Tibial nerve (tissue), 4 donors: ENCODE measurements at regions not wholly inside any gene's neighbourhood (a gene's known extent, or its start where the extent isn't known, plus 50 kb on each side); places are given as distances from the start of the nearest gene placed in this dataset.
"Not testable (repeated sequence)": the region's sequence is repeated elsewhere in the genome, so short reads cannot be mapped to it uniquely, and the experiment has no call there.

Experiments used
- DNase-seq, 2 donors: peaks; one replicate each; pipeline ENCODE4 v3.0.0-alpha.2; 2019; ENCODE audit warnings: low spot score in 2 of 2
- H3K27ac ChIP-seq, 4 donors: fragments of 200-600 bp; sonication (generic) in 3 of 4; one replicate each; pipeline ENCODE4 v1.5.1; 2017 to 2019; ENCODE audit warnings: mild to moderate bottlenecking in 1 of 4
- H3K27me3 ChIP-seq, 2 donors: fragments of 200-600 bp; sonication (generic) in 1 of 2; one replicate each; pipeline versions ENCODE4 v1.5.1 to v1.6.0; 2017 to 2019
- H3K36me3 ChIP-seq, 3 donors: fragments of 200-600 bp; sonication (generic); one replicate each; pipeline ENCODE4 v1.5.1; 2018 to 2019
- H3K4me1 ChIP-seq, 4 donors: fragments of 200-600 bp; sonication (generic) in 3 of 4; one replicate each; pipeline ENCODE4 v1.5.1; 2017 to 2019
- H3K4me3 ChIP-seq, 4 donors: fragments of 200-600 bp; sonication (generic) in 3 of 4; one replicate each; pipeline ENCODE4 v1.5.1; 2017 to 2019; ENCODE audit warnings: mild to moderate bottlenecking in 1 of 4, moderate library complexity in 1 of 4
- H3K9me3 ChIP-seq, 4 donors: fragments of 200-600 bp; sonication (generic) in 3 of 4; one replicate each; pipeline ENCODE4 v1.5.1; 2017 to 2019
- CTCF ChIP-seq, 5 experiments: fragments of 200-600 bp in 3 of 5; fragments of 450-650 bp in 2 of 5; sonication (generic) in 3 of 5; IDR thresholded peaks; one replicate each; pipeline ENCODE4 v1.5.1; 2016 to 2019; ENCODE audit warnings: antibody characterized with exemption in 5 of 5, mild to moderate bottlenecking in 3 of 5, moderate library complexity in 2 of 5
- EP300 ChIP-seq, 2 donors: sonication (generic); formaldehyde crosslinking; IDR thresholded peaks; one replicate each; pipeline ENCODE4 v1.6.1; 2017; ENCODE audit warnings: antibody characterized with exemption in 2 of 2, mild to moderate bottlenecking in 1 of 2
- POLR2A ChIP-seq, 2 donors: fragments of 450-650 bp; IDR thresholded peaks; one replicate each; pipeline ENCODE4 v1.6.1; 2017; ENCODE audit warnings: antibody characterized with exemption in 2 of 2, mild to moderate bottlenecking in 2 of 2, moderate library complexity in 2 of 2
- WGBS, 2 donors: methylation state at CpG; one replicate each; pipeline ENCODE4 v1.1.5; 2018; 5-methylcytosine and 5-hydroxymethylcytosine counted together

DNA sequence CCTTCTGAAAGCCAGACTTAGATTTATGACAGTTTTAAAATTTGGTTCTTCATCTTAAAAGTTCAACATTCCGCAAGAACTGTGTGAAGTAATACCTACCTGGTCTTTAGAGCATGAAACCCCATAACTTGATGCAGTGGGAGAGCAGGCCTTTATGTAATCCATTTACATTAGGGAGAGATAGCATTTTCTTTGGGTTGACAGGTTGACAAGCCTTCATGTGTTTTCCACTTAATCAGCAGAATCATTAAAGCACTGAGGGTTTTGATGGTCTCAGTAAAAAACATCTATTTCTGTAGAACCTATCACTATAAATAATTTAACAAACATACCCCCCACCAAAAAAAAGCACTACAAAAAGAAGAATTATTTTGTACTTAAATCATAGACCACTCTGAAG is 121.6 kb upstream of the KIF2A start:
- H3K4me3 ChIP-seq = no peak overlapping the region
- no peaks in the 10 kb centered on the region for H3K36me3 ChIP-seq
- no peak for TF ChIP-seq POLR2A (IDR thresholded peaks at IDR 0.05)
- no peak for TF ChIP-seq EP300 (IDR thresholded peaks at IDR 0.05)
- no peak for TF ChIP-seq CTCF (IDR thresholded peaks at IDR 0.05)
- H3K9me3 ChIP-seq = no peaks in the 10 kb centered on the region
- 90 to 94% methylated on average over 1 of the region's 1 CpG for WGBS, 2 donors
- DNase-seq = no peak
- H3K27ac ChIP-seq = no peak overlapping the region
- H3K27me3 ChIP-seq = no peaks in the 10 kb centered on the region
- no peaks in the 10 kb centered on the region for H3K4me1 ChIP-seq

GRCh38 chr5:62190173-62190572 is 115.8 kb upstream of the KIF2A start:
- 68 to 69% methylated on average over 2 of the region's 2 CpGs for WGBS, 2 donors
- peaks cover 0 to 12% (median 0%) of the 10 kb centered on the region in 4 donors for H3K9me3 ChIP-seq

GRCh38 chr5:62190931-62191330 is 115.1 kb upstream of the KIF2A start:
- DNase-seq = no peak
- H3K4me1 ChIP-seq = no peaks in the 10 kb centered on the region
- H3K27ac ChIP-seq = no peak overlapping the region
- WGBS, 2 donors = 0% methylated on average over 1 of the region's 1 CpG
- TF ChIP-seq CTCF (IDR thresholded peaks at IDR 0.05) = no peak
- H3K4me3 ChIP-seq = no peak overlapping the region
- H3K9me3 ChIP-seq = peaks cover 0 to 12% (median 0%) of the 10 kb centered on the region in 4 donors
- no peaks in the 10 kb centered on the region for H3K36me3 ChIP-seq
- no peaks in the 10 kb centered on the region for H3K27me3 ChIP-seq

More at GRCh38 chr5:62190173-62190572, 115.8 kb upstream of the KIF2A start:
- no peak overlapping the region for H3K4me3 ChIP-seq
- no peaks in the 10 kb centered on the region for H3K36me3 ChIP-seq
- no peaks in the 10 kb centered on the region for H3K4me1 ChIP-seq
- no peaks in the 10 kb centered on the region for H3K27me3 ChIP-seq
- TF ChIP-seq CTCF (IDR thresholded peaks at IDR 0.05) (no peak), POLR2A (IDR thresholded peaks at IDR 0.05) (no peak), EP300 (IDR thresholded peaks at IDR 0.05) (no peak)
- no peak for DNase-seq
- no peak overlapping the region for H3K27ac ChIP-seq

- Histone ChIP-seq H3K4me1 (no peaks in the 10 kb centered on the region), H3K36me3 (no peaks in the 10 kb centered on the region), H3K27me3 (no peaks in the 10 kb centered on the region), H3K4me3 (no peak overlapping the region), H3K27ac (no peak overlapping the region), H3K9me3 (peaks cover 0 to 12% (median 0%) of the 10 kb centered on the region in 4 donors)
- DNase-seq = no peak
- TF ChIP-seq EP300 (IDR thresholded peaks at IDR 0.05) = no peak
- 46 to 50% methylated on average over 1 of the region's 1 CpG for WGBS, 2 donors
These were observed 113.0 kb upstream of the KIF2A start for GRCh38 chr5:62192958-62193357.

- WGBS, 2 donors = 77 to 82% methylated on average over 5 of the region's 5 CpGs
- not testable (repeated sequence) for H3K4me3 ChIP-seq, H3K27me3 ChIP-seq, DNase-seq, H3K27ac ChIP-seq, H3K36me3 ChIP-seq, H3K4me1 ChIP-seq
- H3K9me3 ChIP-seq = peaks cover 0 to 12% (median 0%) of the 10 kb centered on the region in 4 donors
These were observed 109.5 kb upstream of the KIF2A start for GRCh38 chr5:62196532-62196931.

- TF ChIP-seq POLR2A (IDR thresholded peaks at IDR 0.05) = no peak
- no peak for TF ChIP-seq EP300 (IDR thresholded peaks at IDR 0.05)
- TF ChIP-seq CTCF (IDR thresholded peaks at IDR 0.05) = no peak
- DNase-seq = no peak
- H3K36me3 ChIP-seq = no peaks in the 10 kb centered on the region
- no peak overlapping the region for H3K4me3 ChIP-seq
- 84 to 86% methylated on average over 2 of the region's 2 CpGs for WGBS, 2 donors
- H3K9me3 ChIP-seq = peaks cover 0 to 9% (median 0%) of the 10 kb centered on the region in 4 donors
- no peaks in the 10 kb centered on the region for H3K4me1 ChIP-seq
- H3K27ac ChIP-seq = no peak overlapping the region
- H3K27me3 ChIP-seq = no peaks in the 10 kb centered on the region
These were observed 108.3 kb upstream of the KIF2A start for GRCh38 chr5:62197697-62198096.
